Neural progenitor cell (in vitro differentiated cells): ENCODE measurements at regions not wholly inside any gene's neighbourhood (a gene's known extent, or its start where the extent isn't known, plus 50 kb on each side); places are given as distances from the start of the nearest gene placed in this dataset.

Experiments used
- DNase-seq: peaks from one replicate; pipeline ENCODE4 v3.0.0-alpha.2; 2016; ENCODE audit warnings: low spot score
- H2AFZ ChIP-seq: fragments of 200-600 bp; sonication (generic); replicated peaks from 2 replicates; pipeline ENCODE4 v1.6.1; 2016; ENCODE audit warnings: antibody characterized with exemption
- H3F3A ChIP-seq: fragments of 200-600 bp; sonication (generic); 2 replicates; pipeline ENCODE4 v1.6.1; 2016; ENCODE audit warnings: antibody characterized with exemption, low read depth
- H3K27ac ChIP-seq: fragments of 200-600 bp; sonication (generic); 2 replicates; pipeline ENCODE4 v1.5.1; 2016; ENCODE audit warnings: mild to moderate bottlenecking
- H3K27me3 ChIP-seq: fragments of 200-600 bp; sonication (generic); 2 replicates; pipeline ENCODE4 v1.6.1; 2016; ENCODE audit warnings: mild to moderate bottlenecking, moderate library complexity
- H3K36me3 ChIP-seq: fragments of 200-600 bp; sonication (generic); 2 replicates; pipeline ENCODE4 v1.5.1; 2016
- H3K4me1 ChIP-seq: fragments of 200-600 bp; sonication (generic); 2 replicates; pipeline ENCODE4 v1.6.1; 2016; ENCODE audit warnings: mixed run types
- H3K4me2 ChIP-seq: fragments of 200-600 bp; sonication (generic); 2 replicates; pipeline ENCODE4 v1.6.1; 2016
- H3K4me3 ChIP-seq: fragments of 200-600 bp; sonication (generic); 2 replicates; pipeline ENCODE4 v1.5.1; 2016
- H3K79me2 ChIP-seq: fragments of 200-600 bp; sonication (generic); 2 replicates; pipeline ENCODE4 v1.6.1; 2016; ENCODE audit warnings: low read depth
- H3K9ac ChIP-seq: fragments of 200-600 bp; sonication (generic); 2 replicates; pipeline ENCODE4 v1.6.1; 2016
- H3K9me3 ChIP-seq: fragments of 200-600 bp; sonication (generic); 2 replicates; pipeline ENCODE4 v1.5.1; 2016; ENCODE audit warnings: low read depth
- H4K20me1 ChIP-seq: fragments of 200-600 bp; sonication (generic); 2 replicates; pipeline ENCODE4 v1.6.1; 2016; ENCODE audit warnings: low read depth
- H3K27ac Mint-ChIP-seq: 3 replicates; pipeline ENCODE4 v1.8.0; 2021; ENCODE audit warnings: mixed read lengths
- H3K27me3 Mint-ChIP-seq: 2 replicates; pipeline ENCODE4 v1.8.0; 2022; ENCODE audit warnings: low read depth, mild to moderate bottlenecking, inconsistent platforms, moderate library complexity, mixed read lengths; ENCODE audit not compliant: insufficient read depth
- H3K36me3 Mint-ChIP-seq: 3 replicates; pipeline ENCODE4 v1.8.0; 2021; ENCODE audit warnings: mixed read lengths
- H3K4me1 Mint-ChIP-seq: 3 replicates; pipeline ENCODE4 v1.8.0; 2021; ENCODE audit warnings: mixed read lengths
- H3K4me3 Mint-ChIP-seq: 3 replicates; pipeline ENCODE4 v1.8.0; 2021; ENCODE audit warnings: mild to moderate bottlenecking, moderate library complexity, mixed read lengths
- H3K9me3 Mint-ChIP-seq: 3 replicates; pipeline ENCODE4 v1.8.0; 2020; ENCODE audit warnings: mixed read lengths
- EZH2 ChIP-seq: fragments of 200-600 bp; sonication (generic); IDR thresholded peaks from 2 replicates; pipeline ENCODE4 v1.6.1; 2017; ENCODE audit warnings: antibody characterized with exemption, mild to moderate bottlenecking, moderate library complexity
- EZH2phosphoT487 ChIP-seq: fragments of 200-600 bp; sonication (generic); IDR thresholded peaks from 2 replicates; pipeline ENCODE4 v1.6.1; 2017; ENCODE audit warnings: antibody characterized with exemption
- TF ChIP-seq, protein P1 (sequence below): fragments of 200-600 bp; sonication (generic); IDR thresholded peaks from 2 replicates; pipeline ENCODE4 v1.5.1; 2017; ENCODE audit warnings: antibody characterized with exemption, mild to moderate bottlenecking

DNA sequence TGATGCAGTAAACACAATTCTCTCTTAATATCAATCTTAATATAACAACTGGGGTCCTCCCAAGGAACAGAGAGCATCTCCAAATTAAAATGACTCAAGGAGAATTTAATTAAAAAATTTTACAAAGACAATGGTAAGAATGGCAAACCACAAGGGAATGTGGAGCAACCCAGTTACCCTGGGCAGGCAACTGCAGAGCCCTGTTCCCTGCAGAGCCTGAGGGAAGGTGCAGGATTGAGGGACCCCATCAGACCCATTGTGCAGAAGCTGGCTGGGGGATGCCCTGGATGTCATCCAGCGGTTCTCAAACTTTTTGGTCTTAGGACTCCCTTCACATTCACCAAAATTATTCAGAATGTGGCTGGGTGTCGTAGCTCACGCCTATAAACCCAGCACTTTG, 262.8 kb downstream of the FBXO15 start:
- no peak overlapping the region for H3K9ac ChIP-seq

GRCh38 chr18:73881396-73881917, 266.2 kb downstream of the FBXO15 start:
- TF ChIP-seq EZH2: no peak
- TF ChIP-seq, protein P1, sequence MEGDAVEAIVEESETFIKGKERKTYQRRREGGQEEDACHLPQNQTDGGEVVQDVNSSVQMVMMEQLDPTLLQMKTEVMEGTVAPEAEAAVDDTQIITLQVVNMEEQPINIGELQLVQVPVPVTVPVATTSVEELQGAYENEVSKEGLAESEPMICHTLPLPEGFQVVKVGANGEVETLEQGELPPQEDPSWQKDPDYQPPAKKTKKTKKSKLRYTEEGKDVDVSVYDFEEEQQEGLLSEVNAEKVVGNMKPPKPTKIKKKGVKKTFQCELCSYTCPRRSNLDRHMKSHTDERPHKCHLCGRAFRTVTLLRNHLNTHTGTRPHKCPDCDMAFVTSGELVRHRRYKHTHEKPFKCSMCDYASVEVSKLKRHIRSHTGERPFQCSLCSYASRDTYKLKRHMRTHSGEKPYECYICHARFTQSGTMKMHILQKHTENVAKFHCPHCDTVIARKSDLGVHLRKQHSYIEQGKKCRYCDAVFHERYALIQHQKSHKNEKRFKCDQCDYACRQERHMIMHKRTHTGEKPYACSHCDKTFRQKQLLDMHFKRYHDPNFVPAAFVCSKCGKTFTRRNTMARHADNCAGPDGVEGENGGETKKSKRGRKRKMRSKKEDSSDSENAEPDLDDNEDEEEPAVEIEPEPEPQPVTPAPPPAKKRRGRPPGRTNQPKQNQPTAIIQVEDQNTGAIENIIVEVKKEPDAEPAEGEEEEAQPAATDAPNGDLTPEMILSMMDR: no peak
- no peak for TF ChIP-seq EZH2phosphoT487
- H3K79me2 ChIP-seq: no peaks in the 10 kb centered on the region
- no peak overlapping the region for H3K4me2 ChIP-seq
- Mint-ChIP-seq H3K4me3 (no peak overlapping the region), H3K27me3 (peaks cover 4% of the 10 kb centered on the region), H3K36me3 (no peaks in the 10 kb centered on the region), H3K27ac (no peak overlapping the region), H3K9me3 (peaks cover 3% of the 10 kb centered on the region), H3K4me1 (peaks cover 4% of the 10 kb centered on the region)
- H3K9me3 ChIP-seq: no peaks in the 10 kb centered on the region
- no peak overlapping the region for H3K27ac ChIP-seq
- no peaks in the 10 kb centered on the region for H3K27me3 ChIP-seq
- no peak overlapping the region for H2AFZ ChIP-seq
- no peaks in the 10 kb centered on the region for H3K4me1 ChIP-seq
- H3K9ac ChIP-seq: no peak overlapping the region
- no peaks in the 10 kb centered on the region for H3K36me3 ChIP-seq
- DNase-seq: no peak
- H3K4me3 ChIP-seq: no peak overlapping the region
- no peaks in the 10 kb centered on the region for H4K20me1 ChIP-seq
- no peaks in the 10 kb centered on the region for H3F3A ChIP-seq

More for the DNA sequence above, 262.8 kb downstream of the FBXO15 start:
- Histone ChIP-seq H3K4me1 (no peaks in the 10 kb centered on the region), H2AFZ (no peak overlapping the region), H3F3A (no peaks in the 10 kb centered on the region), H3K27me3 (no peaks in the 10 kb centered on the region), H3K36me3 (no peaks in the 10 kb centered on the region), H4K20me1 (no peaks in the 10 kb centered on the region), H3K4me3 (no peak overlapping the region), H3K79me2 (no peaks in the 10 kb centered on the region), H3K4me2 (no peak overlapping the region), H3K9me3 (no peaks in the 10 kb centered on the region), H3K27ac (no peak overlapping the region)
- H3K9me3 Mint-ChIP-seq: peaks cover 3% of the 10 kb centered on the region
- peaks cover 9% of the 10 kb centered on the region for H3K4me1 Mint-ChIP-seq
- no peak overlapping the region for H3K4me3 Mint-ChIP-seq
- H3K36me3 Mint-ChIP-seq: no peaks in the 10 kb centered on the region
- DNase-seq: no peak
- H3K27me3 Mint-ChIP-seq: peaks cover 4% of the 10 kb centered on the region
- H3K27ac Mint-ChIP-seq: no peak overlapping the region
- TF ChIP-seq, protein P1: no peak
- TF ChIP-seq EZH2 (no peak), EZH2phosphoT487 (no peak)

GRCh38 chr18:73880387-73880786, 267.2 kb downstream of the FBXO15 start:
- no peak overlapping the region for H3K9ac ChIP-seq
- TF ChIP-seq EZH2phosphoT487 (no peak), EZH2 (no peak)
- TF ChIP-seq, protein P1: no peak
- no peaks in the 10 kb centered on the region for H3K4me1 ChIP-seq
- H4K20me1 ChIP-seq: no peaks in the 10 kb centered on the region
- no peaks in the 10 kb centered on the region for H3K79me2 ChIP-seq
- H2AFZ ChIP-seq: no peak overlapping the region
- Mint-ChIP-seq H3K27ac (no peak overlapping the region), H3K4me3 (no peak overlapping the region), H3K9me3 (peaks cover 3% of the 10 kb centered on the region), H3K27me3 (peaks cover 4% of the 10 kb centered on the region), H3K36me3 (no peaks in the 10 kb centered on the region), H3K4me1 (peaks cover 4% of the 10 kb centered on the region)
- H3F3A ChIP-seq: no peaks in the 10 kb centered on the region
- H3K27me3 ChIP-seq: no peaks in the 10 kb centered on the region
- H3K4me3 ChIP-seq: no peak overlapping the region
- no peaks in the 10 kb centered on the region for H3K9me3 ChIP-seq
- no peak overlapping the region for H3K4me2 ChIP-seq
- H3K36me3 ChIP-seq: no peaks in the 10 kb centered on the region
- H3K27ac ChIP-seq: no peak overlapping the region
- DNase-seq: no peak
